GM19240 (cell line): ENCODE measurements at regions not wholly inside any gene's neighbourhood (a gene's known extent, or its start where the extent isn't known, plus 50 kb on each side); places are given as distances from the start of the nearest gene placed in this dataset.

Experiments
- DNase-seq: peaks from one replicate; pipeline ENCODE4 v3.0.0; 2011; ENCODE audit warnings: low spot score; ENCODE audit not compliant: insufficient read length

DNA sequence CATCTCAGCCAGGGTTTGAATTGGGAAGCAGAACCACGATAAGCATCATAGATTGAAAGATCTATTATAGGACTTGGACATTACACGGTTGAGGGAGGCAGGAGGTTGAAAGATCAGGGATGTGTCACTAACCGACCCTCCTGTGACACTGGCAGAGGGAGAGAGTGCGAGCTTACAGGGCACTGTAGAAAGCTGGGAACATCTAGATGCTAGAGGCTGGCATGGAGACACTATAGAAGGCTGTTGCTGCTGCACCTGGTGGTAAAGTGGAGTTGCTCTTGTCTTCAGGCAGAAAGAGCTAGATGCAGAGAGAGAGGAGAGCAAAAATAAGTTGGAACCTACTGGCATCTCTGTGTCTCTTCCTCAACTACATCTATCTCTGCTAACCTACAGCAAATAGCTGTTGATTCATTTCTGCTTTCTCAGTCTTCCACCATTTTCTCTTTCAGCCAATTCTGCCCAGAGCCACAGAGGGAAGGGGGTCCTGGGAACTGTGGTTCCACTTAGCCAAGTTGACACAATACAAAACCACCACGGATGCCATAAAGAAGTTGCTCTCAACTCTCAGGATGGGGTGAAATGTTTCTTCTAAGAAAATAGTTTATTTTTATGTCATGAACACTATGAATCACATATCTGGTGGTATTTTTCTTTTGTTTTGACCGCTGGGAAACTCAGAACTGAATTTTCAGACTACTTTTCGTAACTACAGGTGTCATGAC is 155.9 kb downstream of the ZNF281 start:
- no peak for DNase-seq

DNA sequence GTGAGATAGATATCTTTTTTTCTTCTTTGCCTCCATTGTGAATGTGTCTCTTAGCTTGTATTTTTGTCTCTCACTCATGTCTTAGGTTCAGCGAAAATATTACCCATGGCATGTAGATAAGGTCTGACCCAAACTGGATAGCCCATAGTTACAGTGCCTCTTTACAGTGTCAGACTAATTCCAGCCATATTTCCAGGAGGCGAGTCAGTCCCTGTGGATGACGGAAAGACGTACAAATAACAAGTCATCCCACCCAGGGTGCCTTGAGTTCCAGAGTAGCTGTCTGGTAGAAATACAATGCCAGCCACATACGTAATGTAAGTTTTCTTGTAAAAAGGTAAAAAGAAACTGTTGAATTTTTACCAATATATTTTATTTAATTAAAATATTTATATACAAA is 157.3 kb downstream of the ZNF281 start:
- DNase-seq, result no peak

DNA sequence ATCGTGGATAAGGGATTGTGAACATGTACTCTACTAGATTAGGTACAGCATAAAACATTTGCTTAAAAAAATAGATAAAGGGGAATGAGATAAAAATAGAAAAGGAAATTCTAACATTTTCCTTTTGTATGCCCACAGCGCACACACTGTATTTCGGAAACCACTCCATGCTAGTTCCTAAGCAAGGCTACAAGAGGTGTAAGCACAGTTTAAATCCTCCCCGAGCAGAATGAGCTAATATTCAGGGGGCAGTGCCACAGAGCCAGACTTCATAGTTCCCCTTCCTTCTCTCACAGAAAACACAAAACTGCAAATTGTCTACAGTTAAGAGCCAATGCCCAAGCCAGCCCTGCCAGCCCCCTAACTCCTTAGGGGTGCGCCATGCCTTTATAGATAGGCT is 159.4 kb downstream of the ZNF281 start:
- DNase-seq, result no peak

DNA sequence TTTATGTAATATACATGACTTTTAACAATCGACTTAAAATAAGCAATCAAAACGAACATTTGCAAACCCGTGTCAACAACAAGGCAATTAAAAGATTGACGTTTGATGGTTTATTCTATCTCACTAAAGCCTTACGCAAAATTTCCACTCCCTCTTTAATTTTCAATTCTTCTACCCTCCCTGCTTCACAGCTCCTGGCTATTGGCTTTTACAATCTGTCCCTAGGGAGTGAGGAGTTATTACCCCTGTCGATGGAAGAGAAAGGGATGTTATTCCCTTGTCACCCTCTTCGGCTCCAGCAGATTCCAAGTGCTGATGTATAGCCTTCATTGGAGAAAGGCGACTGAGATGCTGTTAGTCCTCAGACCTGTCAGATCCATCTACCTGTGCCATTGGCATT is 161.3 kb downstream of the ZNF281 start:
- DNase-seq, result no peak

DNA sequence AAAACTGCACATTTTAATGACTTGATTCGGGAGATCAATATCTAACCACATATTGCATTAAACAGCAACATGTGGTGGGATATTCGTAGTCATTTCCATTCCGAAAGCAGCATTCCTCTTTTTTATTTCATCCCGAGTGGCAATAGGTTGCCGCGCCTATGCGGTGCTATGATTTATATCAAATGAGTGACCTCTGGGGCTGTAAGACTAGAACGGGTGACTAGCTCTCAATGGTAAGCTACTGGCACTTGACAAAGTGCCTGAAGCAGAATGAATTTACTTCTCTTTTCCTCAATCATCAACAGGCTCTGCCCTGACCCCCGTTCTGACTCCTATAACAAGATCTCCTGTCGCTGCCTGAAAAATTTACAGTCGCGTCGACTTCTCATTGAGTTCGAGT is 162.3 kb downstream of the ZNF281 start:
- no peak for DNase-seq

DNA sequence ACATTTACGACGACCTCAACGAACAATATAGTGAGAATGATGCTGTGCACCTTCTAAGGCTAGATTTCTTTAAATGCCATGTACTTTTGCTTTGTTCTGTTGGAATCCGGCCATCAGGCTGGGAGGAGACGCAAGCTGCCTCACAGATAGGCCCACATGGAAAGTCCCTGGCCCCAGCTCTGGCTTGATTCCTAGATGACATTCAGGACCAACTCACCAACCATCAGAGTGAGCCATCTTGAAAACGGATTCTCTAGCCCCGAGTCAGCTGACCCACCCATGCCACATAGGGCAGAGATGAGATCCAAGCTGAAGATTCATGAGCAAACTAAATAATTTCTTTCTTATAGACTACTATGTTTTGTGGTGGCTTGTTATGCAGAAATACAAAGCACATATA is 164.4 kb downstream of the ZNF281 start:
- no peak for DNase-seq

DNA sequence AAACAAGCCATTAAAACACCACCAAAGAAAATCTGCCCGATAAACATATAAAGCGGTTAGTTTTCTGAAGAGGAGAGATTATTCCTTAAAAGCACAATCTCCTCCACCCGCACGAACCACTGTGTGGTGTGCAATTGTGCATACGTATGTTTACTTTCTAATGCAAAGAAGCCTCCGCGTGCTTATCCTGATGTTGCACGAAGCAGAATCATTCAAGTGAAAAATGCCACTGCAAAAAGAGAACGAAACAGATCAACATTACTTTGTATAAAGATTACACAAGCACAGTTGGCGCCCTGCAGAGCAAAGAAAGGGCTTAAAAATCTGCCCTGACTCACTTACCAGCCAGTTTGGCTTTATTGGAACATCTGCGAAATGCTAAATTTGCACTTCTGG is 166.8 kb downstream of the ZNF281 start:
- no peak for DNase-seq

DNA sequence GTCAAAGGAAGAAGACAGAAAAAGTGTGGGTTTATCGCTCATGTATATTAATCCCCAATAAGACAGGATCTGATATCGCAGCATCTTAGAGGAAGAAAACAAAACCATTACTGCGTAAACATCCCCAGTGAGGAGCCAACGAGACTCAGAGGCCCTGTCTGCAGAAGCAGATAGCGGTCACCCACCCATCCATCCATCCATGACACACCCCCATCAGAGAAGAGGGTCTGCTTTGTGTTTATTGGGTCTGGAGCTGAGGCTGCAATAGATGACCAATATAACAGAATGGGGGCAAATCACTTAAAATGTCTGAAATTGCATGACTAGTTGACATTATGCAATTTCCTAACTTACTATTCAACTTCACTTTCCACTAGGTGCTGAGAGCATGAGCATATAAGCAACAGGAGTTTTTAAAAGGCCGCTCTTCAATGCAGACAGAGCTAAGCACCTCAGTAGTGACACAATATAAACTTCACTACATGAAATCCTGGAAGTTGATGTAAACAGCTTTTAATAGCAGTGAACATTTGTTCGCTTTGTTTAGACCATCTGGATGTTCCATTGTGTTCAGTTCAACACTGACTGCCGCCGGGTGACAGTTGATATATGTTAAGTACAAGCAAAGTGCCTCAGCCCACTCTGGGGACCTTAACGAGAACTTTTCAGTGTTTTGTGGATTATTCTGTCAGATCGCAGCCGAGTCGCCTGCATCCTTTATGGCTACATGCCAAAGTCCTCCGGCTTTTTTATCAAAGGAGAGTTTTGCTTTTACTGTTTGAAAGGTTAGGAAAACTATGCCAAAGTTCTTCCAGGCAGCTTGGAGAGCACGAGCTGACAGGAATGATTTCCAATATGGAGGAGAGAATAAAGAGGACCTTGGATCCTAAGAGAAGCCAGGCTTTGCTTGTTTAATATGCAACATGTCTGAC is 167.5 kb downstream of the ZNF281 start:
- DNase-seq, result no peak

DNA sequence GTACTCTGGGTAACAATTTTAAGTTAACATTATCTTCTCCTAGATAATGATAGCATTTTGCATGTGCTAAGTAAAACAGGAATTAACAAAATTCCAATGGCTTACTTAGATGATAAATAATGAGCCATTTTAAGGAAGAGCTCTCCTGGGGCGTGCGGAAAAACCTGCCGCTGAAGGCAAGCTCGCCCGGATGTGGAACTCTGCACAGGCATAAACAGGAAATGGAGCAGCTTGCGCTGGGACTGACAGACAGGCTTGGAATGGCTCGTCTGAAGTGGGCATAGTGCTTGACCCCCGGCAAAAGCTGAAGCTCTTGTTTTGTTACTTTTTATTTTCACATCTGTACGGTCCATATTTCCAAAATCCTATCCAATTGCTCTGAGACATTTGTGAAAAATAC is 169.2 kb downstream of the ZNF281 start:
- no peak for DNase-seq

DNA sequence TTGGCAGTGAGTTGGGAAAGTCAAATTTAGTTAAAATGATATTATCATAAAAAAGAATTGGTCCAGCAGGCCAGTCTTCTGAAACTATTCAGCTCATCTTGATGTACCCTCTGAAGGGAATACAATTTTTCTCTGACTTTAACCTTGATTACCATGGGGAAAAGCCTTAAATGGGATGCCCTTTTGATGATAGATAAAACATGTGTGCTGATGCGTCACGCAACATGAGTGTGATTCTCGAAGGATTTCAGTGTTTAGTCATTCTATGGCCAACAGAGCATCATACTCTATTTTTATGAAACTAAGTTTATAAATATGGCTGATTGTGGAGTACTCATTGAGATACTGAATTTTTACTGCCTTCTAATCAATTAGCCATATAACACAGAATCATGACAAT is 171.5 kb downstream of the ZNF281 start:
- DNase-seq, result no peak

DNA sequence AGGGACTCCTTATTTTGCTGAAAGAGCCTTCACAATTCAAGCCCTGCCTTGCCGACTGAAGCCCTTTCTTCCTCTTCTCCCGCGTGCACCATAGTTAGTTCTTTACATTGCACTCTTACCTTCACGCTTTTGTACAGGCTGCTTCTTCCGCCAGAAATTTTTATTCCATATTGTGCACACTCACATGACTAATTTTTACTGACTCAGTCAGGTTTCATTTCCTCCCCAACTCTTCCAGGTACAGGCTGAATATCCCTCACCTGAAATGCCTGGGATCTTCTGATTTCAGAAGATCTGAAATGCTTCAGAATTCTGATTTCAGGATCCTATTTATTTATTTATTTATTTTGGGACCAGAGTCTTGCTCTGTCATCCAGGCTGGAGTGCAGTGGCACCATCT is 172.8 kb downstream of the ZNF281 start:
- no peak for DNase-seq

DNA sequence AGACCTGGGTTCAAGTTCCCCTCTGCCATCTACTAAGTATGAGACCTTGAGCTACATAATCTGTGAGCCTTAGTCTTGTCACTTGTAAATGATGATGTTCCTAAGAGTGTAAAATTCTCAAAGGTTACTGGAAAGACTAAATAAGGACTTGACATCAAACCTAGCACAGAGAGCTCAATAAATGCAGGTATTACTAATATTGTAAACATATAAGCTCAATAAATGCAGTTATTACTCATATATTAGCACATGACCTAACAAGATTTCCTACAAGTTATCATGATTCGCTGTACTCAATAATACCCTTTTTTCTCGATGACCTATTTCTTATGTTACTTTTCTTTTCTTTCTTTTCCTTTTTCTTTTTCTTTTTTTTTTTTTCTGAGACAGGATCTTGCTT is 174.9 kb downstream of the ZNF281 start:
- DNase-seq, result no peak

DNA sequence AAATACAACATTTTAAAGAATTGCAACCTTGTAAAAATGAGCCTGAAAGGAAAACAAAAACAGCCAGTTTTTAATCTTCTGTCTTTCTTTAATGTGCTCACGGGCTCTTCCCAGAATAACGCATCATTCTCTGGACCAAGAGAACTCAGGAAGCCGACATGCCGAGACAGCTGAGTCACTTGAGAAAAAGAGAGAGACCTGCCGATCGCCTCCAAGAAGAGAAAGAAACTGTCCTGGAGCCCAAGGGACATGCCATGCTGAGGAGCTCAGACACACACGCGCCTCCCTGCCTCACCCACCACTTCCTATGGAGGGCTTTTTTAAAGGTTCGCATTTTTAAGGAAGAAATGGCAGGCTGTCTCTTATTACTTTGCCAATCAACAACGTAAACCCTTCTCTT is 176.4 kb downstream of the ZNF281 start:
- DNase-seq, result no peak

DNA sequence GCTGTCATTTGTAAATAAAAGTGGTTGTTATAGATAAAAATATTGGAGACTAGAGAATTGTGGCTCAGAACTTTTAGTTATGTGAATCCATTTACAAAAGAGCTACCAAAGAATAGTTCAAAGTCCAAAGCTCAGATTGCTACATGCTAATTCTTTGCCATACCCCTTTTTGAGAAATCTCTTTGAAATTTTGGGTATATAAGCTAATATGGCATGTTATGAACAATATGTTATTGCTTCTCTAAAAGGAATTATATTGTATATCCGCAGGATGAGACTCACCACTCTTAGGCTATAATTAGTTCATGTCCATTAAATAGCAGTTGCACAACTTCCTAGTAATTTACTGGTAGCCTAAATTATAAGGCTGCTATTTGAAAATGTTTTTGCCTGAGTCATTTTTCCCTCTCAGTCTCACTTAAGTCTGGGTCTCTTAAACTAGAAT is 178.0 kb downstream of the ZNF281 start:
- no peak for DNase-seq

DNA sequence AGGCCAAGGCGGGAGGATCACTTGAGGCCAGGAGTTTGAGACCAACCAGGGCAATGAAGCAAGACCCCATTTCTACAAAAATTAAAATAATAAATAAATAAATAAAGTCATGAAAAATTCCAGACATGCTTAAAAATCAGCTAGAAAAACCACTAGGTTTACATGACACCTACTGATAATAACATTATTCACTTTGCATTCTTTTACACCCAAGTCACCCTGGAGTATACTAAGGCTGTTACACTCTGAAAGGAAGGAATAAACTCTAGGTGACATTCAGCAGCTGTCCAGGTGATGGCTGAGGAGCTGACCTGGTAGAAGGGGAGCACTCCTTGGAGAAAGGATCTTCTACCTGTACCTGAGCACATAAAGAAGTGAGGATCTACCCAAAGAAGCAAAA is 179.2 kb downstream of the ZNF281 start:
- DNase-seq, result no peak

DNA sequence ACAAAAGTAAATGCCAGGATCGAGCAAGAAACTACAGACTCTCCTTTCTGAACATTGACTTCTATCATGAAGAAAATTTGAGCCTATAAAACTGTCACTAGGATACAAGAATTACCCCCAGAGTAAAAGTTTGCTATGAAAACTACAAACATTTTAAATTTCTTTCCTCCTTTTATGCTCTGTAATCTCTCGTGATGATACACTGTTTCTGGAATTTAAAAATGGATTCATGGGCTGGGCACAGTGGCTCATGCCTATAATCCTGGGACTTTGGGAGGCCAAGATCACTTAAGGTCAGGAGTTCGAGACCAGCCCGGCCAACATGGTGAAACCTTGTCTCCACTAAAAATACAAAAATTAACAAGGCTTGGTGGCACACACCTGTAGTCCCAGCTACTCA is 181.3 kb downstream of the ZNF281 start:
- DNase-seq, result no peak

DNA sequence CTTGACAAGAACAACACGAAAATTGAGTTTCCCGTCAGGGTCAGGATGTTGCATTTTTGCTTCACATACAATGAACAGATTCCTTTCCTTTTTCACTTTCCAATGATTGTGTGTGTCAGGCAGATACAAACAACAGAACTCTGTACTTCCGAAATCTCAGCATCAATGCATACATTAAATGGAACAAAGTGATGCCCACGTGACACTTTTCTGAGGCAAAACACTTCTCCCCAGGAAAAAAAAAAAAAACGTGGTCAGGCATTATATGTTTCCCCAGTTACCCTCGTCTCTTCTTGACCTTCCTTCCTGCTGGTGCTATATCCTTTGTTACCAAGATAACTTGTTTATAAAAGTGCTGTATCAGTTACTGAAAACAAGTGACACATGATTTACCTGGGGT is 181.8 kb downstream of the ZNF281 start:
- DNase-seq, result no peak
